Activated naive CD8-positive, alpha-beta T cell treated with anti-CD3 and anti-CD28 coated beads, Interleukin-2, amount 10 ng/mL, durations not matched to agents 7 days and 5 days (primary cell): ENCODE measurements at regions not wholly inside any gene's neighbourhood (a gene's known extent, or its start where the extent isn't known, plus 50 kb on each side); places are given as distances from the start of the nearest gene placed in this dataset.
"Not testable (repeated sequence)": the region's sequence is repeated elsewhere in the genome, so short reads cannot be mapped to it uniquely, and the experiment has no call there.

Experiments used
- ATAC-seq: fragments of 150-1000 bp; cut with Tn5 transposase; one replicate; pipeline ENCODE4 v1.10.0; 2021; ENCODE audit warnings: low read depth, moderate library complexity
- POLR2A ChIA-PET: fragments of 350-600 bp; sonication (Branson Sonifier 250); formaldehyde crosslinking; loops from one replicate; lab custom pipeline; 2021; ENCODE audit warnings: antibody characterized with exemption; lab: Charles Lee
- DNase-seq: peaks from one replicate; pipeline ENCODE4 v3.0.0; 2021
- H3K27ac Mint-ChIP-seq: one replicate; pipeline ENCODE4 v1.8.0; 2022; ENCODE audit warnings: mild to moderate bottlenecking, mixed read lengths
- H3K27me3 Mint-ChIP-seq: one replicate; pipeline ENCODE4 v1.8.0; 2022; ENCODE audit warnings: mild to moderate bottlenecking, moderate library complexity, mixed read lengths
- H3K36me3 Mint-ChIP-seq: one replicate; pipeline ENCODE4 v1.8.0; 2021; ENCODE audit warnings: mild to moderate bottlenecking, mixed read lengths
- H3K4me1 Mint-ChIP-seq: one replicate; pipeline ENCODE4 v1.8.0; 2021; ENCODE audit warnings: mixed read lengths
- H3K4me3 Mint-ChIP-seq: one replicate; pipeline ENCODE4 v1.8.0; 2022; ENCODE audit warnings: mild to moderate bottlenecking, moderate library complexity, mixed read lengths
- H3K9me3 Mint-ChIP-seq: one replicate; pipeline ENCODE4 v1.8.0; 2021; ENCODE audit warnings: mixed read lengths

DNA sequence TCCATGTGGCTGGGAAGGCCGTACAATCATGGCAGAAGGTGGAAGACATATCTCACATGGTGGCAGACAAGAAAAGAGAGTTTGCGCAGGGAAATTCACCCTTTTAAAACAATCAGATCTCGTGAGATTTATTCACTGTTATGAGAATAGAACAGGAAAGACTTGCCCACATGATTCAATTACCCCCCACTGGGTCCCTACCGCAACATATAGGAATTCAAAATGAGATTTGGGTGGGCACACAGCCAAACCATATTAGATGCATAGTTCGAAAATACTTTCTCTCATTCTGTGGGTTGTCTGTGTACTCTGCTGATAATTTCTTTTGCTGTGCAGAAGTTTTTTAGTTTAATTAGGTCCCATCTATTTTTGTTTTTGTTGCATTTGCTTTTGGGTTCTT lies 990.3 kb downstream of the PLA2G4A start:
- no peak overlapping the region for H3K4me3 Mint-ChIP-seq
- H3K27me3 Mint-ChIP-seq = no peaks in the 10 kb centered on the region
- ATAC-seq (no peak), DNase-seq (no peak)
- no peak overlapping the region for H3K27ac Mint-ChIP-seq
- no peaks in the 10 kb centered on the region for H3K36me3 Mint-ChIP-seq
- POLR2A ChIA-PET = no interaction called here
- H3K9me3 Mint-ChIP-seq = peaks cover 2% of the 10 kb centered on the region
- H3K4me1 Mint-ChIP-seq = no peaks in the 10 kb centered on the region

- H3K4me1 Mint-ChIP-seq = no peaks in the 10 kb centered on the region
- POLR2A ChIA-PET = no interaction called here
- no peak overlapping the region for H3K4me3 Mint-ChIP-seq
- DNase-seq = no peak
- no peaks in the 10 kb centered on the region for H3K36me3 Mint-ChIP-seq
- H3K9me3 Mint-ChIP-seq = no peaks in the 10 kb centered on the region
- H3K27me3 Mint-ChIP-seq = no peaks in the 10 kb centered on the region
- H3K27ac Mint-ChIP-seq = no peak overlapping the region
- ATAC-seq = no peak
These were observed 1007.8 kb downstream of the PLA2G4A start for GRCh38 chr1:187836557-187836956.

GRCh38 chr1:187837787-187838186 lies 1009.0 kb downstream of the PLA2G4A start:
- ATAC-seq = no peak
- DNase-seq = no peak
- H3K27ac Mint-ChIP-seq = no peak overlapping the region
- H3K4me3 Mint-ChIP-seq = no peak overlapping the region
- H3K27me3 Mint-ChIP-seq = no peaks in the 10 kb centered on the region
- no peaks in the 10 kb centered on the region for H3K36me3 Mint-ChIP-seq
- no peaks in the 10 kb centered on the region for H3K4me1 Mint-ChIP-seq
- no peaks in the 10 kb centered on the region for H3K9me3 Mint-ChIP-seq
- POLR2A ChIA-PET = no interaction called here

DNA sequence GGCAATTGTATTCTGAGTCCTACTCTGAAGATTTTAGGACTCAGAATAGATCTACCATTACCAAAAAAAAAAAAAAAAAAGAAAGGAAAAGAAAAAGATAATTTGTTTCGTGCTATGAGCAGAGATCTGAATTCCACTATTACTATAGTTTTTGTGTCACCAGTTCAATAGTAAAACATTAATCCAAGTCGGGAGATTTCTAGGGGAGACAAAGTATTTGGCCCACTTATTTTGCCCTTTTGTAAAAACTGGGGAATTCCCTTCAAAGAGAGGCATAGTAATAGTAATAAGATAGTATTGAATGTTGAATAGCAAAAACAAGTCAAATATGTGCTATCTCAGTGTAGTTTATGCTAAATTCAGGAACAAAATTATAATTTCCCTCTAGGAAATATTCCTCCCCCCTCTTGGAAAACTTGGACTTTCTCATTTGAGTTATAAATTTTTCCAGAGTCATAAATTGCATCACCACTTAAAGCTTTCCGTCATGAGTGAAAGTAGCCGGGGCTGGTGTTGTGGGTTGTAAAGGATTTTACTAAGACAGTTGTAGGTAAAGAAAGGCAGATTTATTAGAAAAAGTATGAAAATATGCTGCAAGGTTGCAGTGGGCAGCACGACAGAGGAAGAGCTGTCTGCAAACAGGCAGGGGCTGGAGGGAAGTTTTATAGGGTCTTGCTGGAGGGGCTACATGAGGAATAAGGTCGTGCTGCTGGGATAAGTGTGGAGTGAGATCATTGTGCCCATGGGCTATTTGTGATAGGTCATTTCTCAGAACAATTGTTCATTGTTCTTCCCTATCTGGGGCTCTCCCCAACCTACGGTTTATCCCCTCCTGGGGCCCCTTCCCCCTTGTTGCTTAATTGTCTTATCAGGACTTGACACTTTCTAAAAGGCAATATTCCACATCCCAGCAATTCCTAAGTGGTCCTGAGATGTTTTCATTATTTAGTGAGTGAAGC lies 1009.9 kb downstream of the PLA2G4A start:
- H3K4me3 Mint-ChIP-seq = no peak overlapping the region
- POLR2A ChIA-PET = no interaction called here
- H3K9me3 Mint-ChIP-seq = peaks cover 2% of the 10 kb centered on the region
- no peaks in the 10 kb centered on the region for H3K4me1 Mint-ChIP-seq
- H3K27ac Mint-ChIP-seq = no peak overlapping the region
- DNase-seq (no peak), ATAC-seq (no peak)
- H3K27me3 Mint-ChIP-seq = no peaks in the 10 kb centered on the region
- H3K36me3 Mint-ChIP-seq = no peaks in the 10 kb centered on the region

DNA sequence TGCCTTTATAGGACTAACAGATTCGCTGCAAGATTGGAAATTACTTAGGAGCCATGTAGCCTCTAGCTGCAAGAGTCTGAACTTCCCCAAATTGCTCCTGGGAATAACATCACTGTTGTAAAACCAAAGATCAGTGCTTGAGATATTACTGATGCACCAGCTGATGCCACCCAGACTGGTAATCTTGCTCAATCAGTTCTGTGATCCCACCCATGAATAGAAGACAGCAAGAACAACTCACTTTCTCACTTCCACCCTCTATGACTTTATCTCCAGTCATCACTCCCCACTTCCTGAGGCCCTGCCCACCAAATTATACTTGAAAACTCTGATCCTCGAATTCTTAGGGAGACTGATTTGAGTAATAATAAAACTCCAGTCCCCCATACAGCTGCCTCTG lies 1011.1 kb downstream of the PLA2G4A start:
- POLR2A ChIA-PET = no interaction called here
- Mint-ChIP-seq H3K27me3 (no peaks in the 10 kb centered on the region), H3K36me3 (no peaks in the 10 kb centered on the region), H3K27ac (no peak overlapping the region), H3K4me3 (no peak overlapping the region), H3K9me3 (peaks cover 3% of the 10 kb centered on the region), H3K4me1 (no peaks in the 10 kb centered on the region)
- ATAC-seq (no peak), DNase-seq (no peak)

DNA sequence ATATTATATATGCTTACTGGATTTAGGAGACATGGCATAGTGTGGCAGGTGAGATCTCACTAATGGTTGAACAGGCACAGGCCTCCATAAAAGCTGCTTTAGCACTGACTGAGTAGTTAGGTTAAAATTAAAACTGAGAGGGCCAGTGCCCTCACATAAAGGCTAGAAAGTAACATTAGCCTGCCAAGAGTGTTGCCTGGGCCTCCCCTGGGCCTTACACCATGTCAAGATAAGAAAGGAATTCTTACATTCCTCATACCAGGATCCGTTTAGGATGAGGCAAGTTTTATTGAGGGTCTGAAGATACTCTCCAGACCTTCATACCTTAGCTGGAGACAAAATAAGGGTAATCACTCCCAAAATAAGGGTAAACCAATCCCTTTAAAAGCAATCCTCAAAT lies 1011.8 kb downstream of the PLA2G4A start:
- POLR2A ChIA-PET = no interaction called here

DNA sequence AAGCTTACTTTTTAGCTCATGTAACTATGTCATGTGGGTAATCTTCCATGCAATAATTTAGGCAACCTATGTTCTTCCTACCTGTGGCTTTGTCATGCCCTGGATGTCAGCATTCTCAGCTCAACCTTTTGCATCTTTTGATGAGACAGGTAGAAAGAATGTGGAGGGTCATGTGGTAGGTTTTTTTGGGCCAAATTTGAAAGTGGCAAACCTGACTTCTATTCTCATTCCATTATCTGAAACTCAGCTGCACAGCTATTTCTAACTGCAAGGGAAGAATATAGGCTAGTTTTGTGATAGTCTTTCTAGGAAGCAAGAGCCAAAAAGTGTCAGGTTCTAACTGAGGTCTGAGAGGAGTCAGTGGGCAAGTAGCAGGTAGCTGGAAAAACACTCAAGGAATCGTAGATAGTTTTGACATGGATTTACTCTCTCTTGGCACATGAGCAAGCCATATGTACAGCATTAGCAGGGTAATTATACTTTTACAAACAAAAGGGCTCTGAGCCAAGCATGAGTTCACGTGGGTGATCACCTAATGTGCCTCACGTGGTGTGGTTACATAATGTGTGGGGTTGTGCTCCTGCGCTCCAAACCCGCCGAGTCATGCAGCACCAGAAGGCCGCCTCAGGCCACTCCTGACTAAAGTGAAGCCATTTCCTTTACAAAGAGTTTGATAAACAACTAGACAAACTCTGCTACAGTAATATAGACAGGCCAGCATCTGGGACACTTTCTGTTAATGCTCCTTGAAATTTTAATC lies 1013.8 kb downstream of the PLA2G4A start:
- ATAC-seq (no peak), DNase-seq (no peak)
- Mint-ChIP-seq H3K27me3 (no peaks in the 10 kb centered on the region), H3K9me3 (peaks cover 3% of the 10 kb centered on the region), H3K27ac (no peak overlapping the region), H3K4me1 (no peaks in the 10 kb centered on the region), H3K36me3 (no peaks in the 10 kb centered on the region), H3K4me3 (no peak overlapping the region)
- POLR2A ChIA-PET = no interaction called here

More for the DNA sequence above, 1011.8 kb downstream of the PLA2G4A start:
- ATAC-seq = no peak
- H3K4me1 Mint-ChIP-seq = no peaks in the 10 kb centered on the region
- no peaks in the 10 kb centered on the region for H3K36me3 Mint-ChIP-seq
- H3K27me3 Mint-ChIP-seq = no peaks in the 10 kb centered on the region
- no peak overlapping the region for H3K4me3 Mint-ChIP-seq
- no peak for DNase-seq
- H3K9me3 Mint-ChIP-seq = peaks cover 3% of the 10 kb centered on the region
- H3K27ac Mint-ChIP-seq = no peak overlapping the region

DNA sequence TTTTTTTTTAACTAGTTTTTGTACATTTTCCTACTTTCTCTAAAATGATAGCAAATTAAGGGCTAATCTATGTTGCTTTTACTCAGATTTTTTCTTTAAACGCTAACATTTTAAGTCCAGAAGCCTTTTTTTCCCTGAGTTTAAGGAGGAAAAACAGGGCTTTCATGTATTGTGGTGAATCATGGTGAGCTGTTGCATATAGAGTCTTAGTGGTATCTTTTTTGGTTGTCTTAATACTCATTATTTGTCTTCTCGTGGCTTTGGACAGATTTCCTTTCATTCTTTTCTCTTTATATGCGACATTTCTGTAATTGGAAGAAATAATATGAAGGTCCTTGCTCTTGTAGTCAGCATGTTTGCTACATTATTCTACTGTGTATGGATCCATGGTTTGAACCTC lies 1015.6 kb downstream of the PLA2G4A start:
- no peak for DNase-seq
- POLR2A ChIA-PET = no interaction called here
- H3K4me3 Mint-ChIP-seq = no peak overlapping the region
- peaks cover 4% of the 10 kb centered on the region for H3K9me3 Mint-ChIP-seq
- no peaks in the 10 kb centered on the region for H3K36me3 Mint-ChIP-seq
- no peak for ATAC-seq
- H3K27ac Mint-ChIP-seq = no peak overlapping the region
- H3K4me1 Mint-ChIP-seq = no peaks in the 10 kb centered on the region
- no peaks in the 10 kb centered on the region for H3K27me3 Mint-ChIP-seq

DNA sequence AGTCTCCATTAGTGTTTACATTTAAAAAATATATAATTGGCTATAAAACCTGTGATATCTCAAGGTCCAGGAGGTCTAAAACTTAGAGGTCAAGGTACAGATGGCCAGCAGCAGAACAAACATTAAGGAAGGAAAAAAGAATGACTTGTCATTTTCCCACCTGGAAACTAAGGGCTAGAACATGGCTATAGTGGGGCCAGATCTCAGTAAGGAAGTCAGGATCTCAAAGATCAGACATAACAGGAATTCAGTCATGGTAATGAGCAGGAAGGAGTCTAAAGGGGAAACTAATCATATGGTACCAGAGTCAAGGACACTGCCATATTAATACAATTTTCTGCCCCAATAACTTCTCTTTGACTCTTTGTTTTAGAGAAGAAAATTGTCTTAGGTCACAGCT lies 1018.8 kb downstream of the PLA2G4A start:
- DNase-seq = no peak
- Mint-ChIP-seq H3K9me3 (peaks cover 8% of the 10 kb centered on the region), H3K27ac (no peak overlapping the region), H3K27me3 (no peaks in the 10 kb centered on the region), H3K4me3 (no peak overlapping the region), H3K36me3 (no peaks in the 10 kb centered on the region), H3K4me1 (no peaks in the 10 kb centered on the region)
- POLR2A ChIA-PET = no interaction called here
- ATAC-seq = no peak

- Mint-ChIP-seq H3K4me1 (no peaks in the 10 kb centered on the region), H3K9me3 (peaks cover 8% of the 10 kb centered on the region), H3K4me3 (no peak overlapping the region), H3K36me3 (no peaks in the 10 kb centered on the region), H3K27ac (no peak overlapping the region), H3K27me3 (no peaks in the 10 kb centered on the region)
- ATAC-seq = no peak
- no peak for DNase-seq
- POLR2A ChIA-PET = no interaction called here
These were observed 1019.6 kb downstream of the PLA2G4A start for GRCh38 chr1:187848321-187848720.

- H3K4me3 Mint-ChIP-seq, H3K9me3 Mint-ChIP-seq, H3K27ac Mint-ChIP-seq, POLR2A ChIA-PET, H3K27me3 Mint-ChIP-seq, H3K36me3 Mint-ChIP-seq, H3K4me1 Mint-ChIP-seq, DNase-seq, ATAC-seq: not testable (repeated sequence)
These were observed 1021.4 kb downstream of the PLA2G4A start for GRCh38 chr1:187850146-187850545.

DNA sequence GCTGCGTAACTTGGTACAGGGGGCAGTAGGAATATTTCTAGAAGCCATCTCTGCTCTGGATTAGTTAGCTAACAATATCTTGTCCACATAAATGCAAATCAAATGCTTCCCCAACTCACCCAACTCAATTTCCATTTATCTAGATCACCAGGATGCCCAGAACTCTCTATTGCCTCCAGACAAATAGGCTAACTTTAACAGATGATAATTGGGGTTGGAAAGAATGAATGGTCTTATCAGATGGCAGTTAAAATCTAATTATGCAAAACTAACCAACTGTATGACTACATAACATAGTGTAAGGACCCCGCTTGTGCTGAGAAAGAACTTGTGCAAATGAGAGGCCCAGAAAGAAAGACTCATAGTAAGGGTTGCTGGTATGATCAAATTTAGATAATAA lies 1024.8 kb downstream of the PLA2G4A start:
- Mint-ChIP-seq H3K27me3 (no peaks in the 10 kb centered on the region), H3K36me3 (no peaks in the 10 kb centered on the region), H3K27ac (no peak overlapping the region), H3K9me3 (peaks cover 5% of the 10 kb centered on the region), H3K4me1 (no peaks in the 10 kb centered on the region), H3K4me3 (no peak overlapping the region)
- no peak for ATAC-seq
- DNase-seq = no peak
- POLR2A ChIA-PET = no interaction called here

- DNase-seq (no peak), ATAC-seq (no peak)
- no peak overlapping the region for H3K27ac Mint-ChIP-seq
- H3K27me3 Mint-ChIP-seq = no peaks in the 10 kb centered on the region
- H3K4me1 Mint-ChIP-seq = no peaks in the 10 kb centered on the region
- no peaks in the 10 kb centered on the region for H3K36me3 Mint-ChIP-seq
- POLR2A ChIA-PET = no interaction called here
- no peak overlapping the region for H3K4me3 Mint-ChIP-seq
- peaks cover 4% of the 10 kb centered on the region for H3K9me3 Mint-ChIP-seq
These were observed 1025.7 kb downstream of the PLA2G4A start for GRCh38 chr1:187854457-187854856.

- Mint-ChIP-seq H3K36me3 (no peaks in the 10 kb centered on the region), H3K9me3 (peaks cover 4% of the 10 kb centered on the region), H3K4me3 (no peak overlapping the region), H3K27ac (no peak overlapping the region), H3K27me3 (no peaks in the 10 kb centered on the region), H3K4me1 (no peaks in the 10 kb centered on the region)
- POLR2A ChIA-PET = no interaction called here
- ATAC-seq (no peak), DNase-seq (no peak)
These were observed 1033.8 kb downstream of the PLA2G4A start for GRCh38 chr1:187862506-187862905.
